ENCODE measurements at regions not wholly inside any gene's neighbourhood (a gene's known extent, or its start where the extent isn't known, plus 50 kb on each side); places are given as distances from the start of the nearest gene placed in this dataset.

GRCh38 chr6:147911686-147912085, 403.2 kb downstream of the SAMD5 start:
- TF ChIP-seq CTCF (IDR thresholded peaks at IDR 0.05) (no peak), POLR2A (IDR thresholded peaks at IDR 0.05) (no peak)

All from body of pancreas (tissue), 4 donors.